Left ventricle myocardium inferior (tissue), 1 donor: ENCODE measurements at regions not wholly inside any gene's neighbourhood (a gene's known extent, or its start where the extent isn't known, plus 50 kb on each side); places are given as distances from the start of the nearest gene placed in this dataset.
"Not testable (repeated sequence)": the region's sequence is repeated elsewhere in the genome, so short reads cannot be mapped to it uniquely, and the experiment has no call there.

Experiments
- DNase-seq: peaks from one replicate; pipeline ENCODE4 v3.0.0-alpha.2; 2020
- H3K27ac ChIP-seq: fragments of 200-600 bp; replicated peaks from 2 replicates; pipeline ENCODE4 v1.8.0; 2021
- H3K27me3 ChIP-seq: fragments of 200-600 bp; 2 replicates; pipeline ENCODE4 v1.8.0; 2021; ENCODE audit warnings: low read depth
- H3K36me3 ChIP-seq: fragments of 200-600 bp; 2 replicates; pipeline ENCODE4 v1.8.0; 2021
- H3K4me1 ChIP-seq: fragments of 200-600 bp; 2 replicates; pipeline ENCODE4 v1.8.0; 2021
- H3K4me3 ChIP-seq: fragments of 200-600 bp; 2 replicates; pipeline ENCODE4 v1.8.0; 2021; ENCODE audit warnings: mild to moderate bottlenecking, moderate library complexity
- H3K9me3 ChIP-seq: fragments of 200-600 bp; replicated peaks from 2 replicates; pipeline ENCODE4 v1.8.0; 2021
- intact Hi-C: fragments of 100-400 bp; cut with micrococcal nuclease; formaldehyde crosslinking; loops from one replicate; pipeline ENCODE4 v1.11.0; 2022
- TF ChIP-seq, protein P1 (sequence below): fragments of 200-600 bp; IDR thresholded peaks from 2 replicates; pipeline ENCODE4 v1.8.0; 2021; ENCODE audit warnings: antibody characterized with exemption, mild to moderate bottlenecking, borderline replicate concordance
- donor health status: DM: no; HTN: yes; CAD: no; lungs with severe emphysema.

DNA sequence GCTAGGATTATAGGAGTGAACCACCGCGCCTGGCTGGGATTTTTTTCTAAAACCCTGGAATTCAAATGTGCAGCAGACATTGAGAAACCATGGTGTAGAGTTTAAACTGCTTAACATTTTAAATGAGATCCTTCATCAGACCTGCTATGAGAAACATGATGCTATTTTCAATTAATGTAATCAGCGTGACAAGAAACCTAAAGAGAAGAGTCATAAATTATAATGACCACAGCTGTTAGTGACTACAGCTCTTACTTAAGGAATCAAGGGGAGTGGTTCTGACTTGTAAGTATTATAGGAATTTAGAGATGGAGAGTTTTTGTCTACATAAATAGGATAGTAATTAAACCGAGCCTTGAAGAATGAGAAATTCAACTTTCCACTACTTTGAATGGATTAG lies 170.6 kb downstream of the BARX2 start:
- intact Hi-C loops, result no loop called here
- H3K27me3 ChIP-seq, result no peaks in the 10 kb centered on the region
- TF ChIP-seq, protein P1, sequence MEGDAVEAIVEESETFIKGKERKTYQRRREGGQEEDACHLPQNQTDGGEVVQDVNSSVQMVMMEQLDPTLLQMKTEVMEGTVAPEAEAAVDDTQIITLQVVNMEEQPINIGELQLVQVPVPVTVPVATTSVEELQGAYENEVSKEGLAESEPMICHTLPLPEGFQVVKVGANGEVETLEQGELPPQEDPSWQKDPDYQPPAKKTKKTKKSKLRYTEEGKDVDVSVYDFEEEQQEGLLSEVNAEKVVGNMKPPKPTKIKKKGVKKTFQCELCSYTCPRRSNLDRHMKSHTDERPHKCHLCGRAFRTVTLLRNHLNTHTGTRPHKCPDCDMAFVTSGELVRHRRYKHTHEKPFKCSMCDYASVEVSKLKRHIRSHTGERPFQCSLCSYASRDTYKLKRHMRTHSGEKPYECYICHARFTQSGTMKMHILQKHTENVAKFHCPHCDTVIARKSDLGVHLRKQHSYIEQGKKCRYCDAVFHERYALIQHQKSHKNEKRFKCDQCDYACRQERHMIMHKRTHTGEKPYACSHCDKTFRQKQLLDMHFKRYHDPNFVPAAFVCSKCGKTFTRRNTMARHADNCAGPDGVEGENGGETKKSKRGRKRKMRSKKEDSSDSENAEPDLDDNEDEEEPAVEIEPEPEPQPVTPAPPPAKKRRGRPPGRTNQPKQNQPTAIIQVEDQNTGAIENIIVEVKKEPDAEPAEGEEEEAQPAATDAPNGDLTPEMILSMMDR, result no peak
- H3K27ac ChIP-seq, result no peak overlapping the region
- H3K4me3 ChIP-seq, result no peak overlapping the region
- no peak for DNase-seq
- no peaks in the 10 kb centered on the region for H3K36me3 ChIP-seq
- no peaks in the 10 kb centered on the region for H3K4me1 ChIP-seq
- H3K9me3 ChIP-seq, result peaks cover 21% of the 10 kb centered on the region

DNA sequence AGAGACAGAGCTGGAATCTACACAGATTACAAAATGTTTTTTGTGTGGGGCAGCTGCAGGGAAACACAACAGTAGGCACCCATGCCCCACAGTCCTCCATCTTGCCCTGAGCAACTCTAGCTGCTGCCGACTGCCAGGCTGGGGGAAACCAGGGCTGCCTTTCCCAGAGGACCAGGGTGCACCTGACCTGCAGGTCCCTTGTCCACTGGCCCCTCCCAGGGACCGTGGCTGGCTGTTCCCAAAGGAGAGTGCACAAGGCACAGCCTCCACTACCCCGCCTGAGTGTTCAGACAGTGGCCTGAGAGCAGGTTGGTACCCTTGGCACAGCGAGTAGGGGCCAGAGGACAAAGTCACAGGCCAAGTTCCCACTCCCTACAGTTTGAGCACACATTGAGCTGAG lies 181.8 kb downstream of the BARX2 start:
- Histone ChIP-seq H3K9me3 (peaks cover 30% of the 10 kb centered on the region), H3K27ac (no peak overlapping the region), H3K27me3 (no peaks in the 10 kb centered on the region), H3K4me3 (no peak overlapping the region), H3K36me3 (no peaks in the 10 kb centered on the region), H3K4me1 (no peaks in the 10 kb centered on the region)
- DNase-seq, result no peak
- intact Hi-C loops, result no loop called here
- TF ChIP-seq, protein P1, result no peak

DNA sequence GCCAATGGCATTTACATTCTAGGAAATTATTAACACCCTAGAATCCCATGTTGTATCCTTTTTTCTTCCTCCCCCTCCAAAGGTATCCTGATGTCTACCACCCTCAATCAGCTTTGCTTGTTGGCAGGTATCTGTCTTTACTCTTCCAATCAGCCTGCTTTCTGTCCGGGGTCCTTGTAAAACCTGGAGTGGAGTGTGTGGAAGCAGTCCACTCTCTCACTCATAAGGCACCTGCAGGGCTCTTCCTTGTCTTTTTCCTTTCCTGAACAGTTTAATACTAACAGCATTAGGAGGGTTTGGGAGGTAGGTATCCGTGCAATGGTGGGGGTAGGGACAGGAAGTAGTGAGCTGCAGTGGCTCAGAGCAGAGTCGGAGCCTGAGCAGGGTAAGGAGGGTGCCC lies 193.4 kb downstream of the BARX2 start:
- Histone ChIP-seq H3K4me3 (no peak overlapping the region), H3K9me3 (peaks cover 41% of the 10 kb centered on the region), H3K27ac (no peak overlapping the region), H3K4me1 (no peaks in the 10 kb centered on the region), H3K36me3 (no peaks in the 10 kb centered on the region), H3K27me3 (no peaks in the 10 kb centered on the region)
- DNase-seq, result no peak
- intact Hi-C loops, result no loop called here
- TF ChIP-seq, protein P1, result no peak

DNA sequence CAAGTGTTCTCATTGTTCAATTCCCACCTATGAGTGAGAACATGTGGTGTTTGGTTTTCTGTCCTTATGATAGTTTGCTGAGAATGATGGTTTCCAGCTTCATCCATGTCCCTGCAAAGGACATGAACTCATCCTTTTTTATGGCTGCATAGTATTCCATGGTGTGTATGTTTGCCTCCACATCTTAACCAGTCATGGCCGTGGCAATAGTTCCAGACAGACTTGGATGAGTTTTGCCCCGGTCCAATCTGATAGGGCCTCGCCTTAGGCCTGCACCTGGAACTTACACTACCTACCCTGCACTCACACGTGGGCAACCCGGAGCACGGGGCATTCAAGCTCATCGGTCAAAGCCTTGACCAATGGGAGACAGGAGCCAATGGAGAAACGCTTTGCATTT lies 197.0 kb downstream of the BARX2 start:
- H3K27me3 ChIP-seq, H3K4me1 ChIP-seq, DNase-seq, H3K27ac ChIP-seq, intact Hi-C loops, H3K4me3 ChIP-seq, H3K36me3 ChIP-seq: not testable (repeated sequence)
- peaks cover 56% of the 10 kb centered on the region for H3K9me3 ChIP-seq

DNA sequence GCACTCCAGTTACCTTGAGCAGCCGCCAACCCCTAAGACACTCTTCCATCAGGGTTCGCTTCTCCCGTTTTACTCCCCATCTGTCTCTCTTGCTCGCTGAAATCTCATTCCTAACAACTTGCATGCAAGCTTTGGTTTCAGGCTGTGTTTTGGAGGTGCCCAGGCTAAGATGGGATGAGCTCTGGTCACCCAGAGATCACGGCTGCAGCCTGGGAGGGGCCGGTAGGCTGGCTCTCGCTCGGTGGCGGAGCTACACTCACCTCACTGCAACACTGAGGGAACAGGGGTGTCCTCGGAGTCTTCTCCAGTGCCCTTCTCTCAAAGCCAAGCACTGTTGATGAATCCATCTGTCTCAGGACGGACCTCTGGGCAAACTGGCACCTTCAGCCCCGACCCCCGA lies 197.5 kb downstream of the BARX2 start:
- no peak overlapping the region for H3K27ac ChIP-seq
- no peaks in the 10 kb centered on the region for H3K27me3 ChIP-seq
- TF ChIP-seq, protein P1, result no peak
- no peaks in the 10 kb centered on the region for H3K36me3 ChIP-seq
- no peak for DNase-seq
- intact Hi-C loops, result no loop called here
- H3K9me3 ChIP-seq, result peaks cover 56% of the 10 kb centered on the region
- H3K4me1 ChIP-seq, result no peaks in the 10 kb centered on the region
- H3K4me3 ChIP-seq, result no peak overlapping the region

DNA sequence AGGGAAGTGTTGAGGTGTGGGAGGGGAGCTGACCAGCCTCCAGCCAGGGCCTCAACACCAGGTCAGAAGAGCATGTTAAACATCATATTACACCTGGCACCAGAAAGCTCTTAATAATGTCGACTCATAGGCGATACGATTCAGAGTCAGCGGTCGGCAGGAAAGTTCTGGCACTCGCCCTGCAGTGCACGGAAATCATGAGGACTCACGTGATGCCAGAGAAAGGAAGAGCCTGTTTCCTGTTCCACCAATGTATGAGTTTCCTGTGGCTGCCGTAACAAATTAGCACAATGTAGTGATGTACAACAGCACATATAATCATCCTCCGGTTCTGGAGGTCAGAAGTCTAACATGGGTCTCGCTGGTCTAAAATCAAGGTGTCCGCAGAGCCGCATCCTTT lies 198.8 kb downstream of the BARX2 start:
- Histone ChIP-seq H3K4me3 (no peak overlapping the region), H3K27me3 (no peaks in the 10 kb centered on the region), H3K36me3 (no peaks in the 10 kb centered on the region), H3K27ac (no peak overlapping the region), H3K9me3 (peaks cover 45% of the 10 kb centered on the region), H3K4me1 (no peaks in the 10 kb centered on the region)
- TF ChIP-seq, protein P1, result no peak
- intact Hi-C loops, result no loop called here
- no peak for DNase-seq
